Lung (tissue), 11 donors: ENCODE measurements at regions not wholly inside any gene's neighbourhood (a gene's known extent, or its start where the extent isn't known, plus 50 kb on each side); places are given as distances from the start of the nearest gene placed in this dataset.

Source experiments
- ATAC-seq: fragments of 200-7000 bp; cut with Tn5 transposase; one replicate; pipeline ENCODE4 v1.9.1; 2020; ENCODE audit warnings: moderate number of reproducible peaks; ENCODE audit not compliant: insufficient read depth, low FRiP score
- DNase-seq, 3 donors: peaks; one replicate each; pipeline ENCODE4 v3.0.0-alpha.2; 2013 to 2017
- H3K27ac ChIP-seq, 2 donors: one replicate each; pipeline ENCODE4 v1.5.1; 2013; ENCODE audit warnings: mild to moderate bottlenecking in 2 of 2, moderate library complexity in 2 of 2, control low read depth in 1 of 2, inconsistent platforms in 1 of 2, low read depth in 1 of 2, low read length in 1 of 2
- H3K27me3 ChIP-seq, 3 donors: one replicate each; pipeline ENCODE4 v1.5.1; 2013; ENCODE audit warnings: low read length in 2 of 3; ENCODE audit not compliant: control insufficient read depth in 3 of 3, insufficient read depth in 3 of 3
- H3K36me3 ChIP-seq, 4 donors: one replicate each; pipeline ENCODE4 v1.5.1; 2013; ENCODE audit warnings: low read length in 4 of 4, mild to moderate bottlenecking in 1 of 4, moderate library complexity in 1 of 4; ENCODE audit not compliant: control insufficient read depth in 4 of 4, insufficient read depth in 4 of 4
- H3K4me1 ChIP-seq, 5 donors: one replicate each; pipeline ENCODE4 v1.5.1; 2013; ENCODE audit warnings: low read length in 5 of 5, mild to moderate bottlenecking in 2 of 5, moderate library complexity in 1 of 5; ENCODE audit not compliant: control insufficient read depth in 5 of 5, insufficient read depth in 5 of 5
- H3K4me3 ChIP-seq: one replicate; pipeline ENCODE4 v1.5.1; 2013; ENCODE audit warnings: mild to moderate bottlenecking, control low read depth, moderate library complexity
- H3K9ac ChIP-seq, 2 donors: one replicate each; pipeline ENCODE4 v1.5.1; 2013; ENCODE audit warnings: low read length in 2 of 2, control low read depth in 1 of 2; ENCODE audit not compliant: insufficient read depth in 1 of 2
- H3K9me3 ChIP-seq, 4 donors: one replicate each; pipeline ENCODE4 v1.5.1; 2013; ENCODE audit warnings: low read length in 3 of 4, mild to moderate bottlenecking in 1 of 4, moderate library complexity in 1 of 4; ENCODE audit not compliant: control insufficient read depth in 4 of 4, insufficient read depth in 3 of 4
- CTCF ChIP-seq: IDR thresholded peaks from 2 replicates; pipeline ENCODE4 v1.5.1; 2012; ENCODE audit warnings: mild to moderate bottlenecking; ENCODE audit errors: control extremely low read depth, extremely low read depth
- WGBS, 2 donors: extraction: QIAGEN DNeasy Blood & Tissue Kit; methylation state at CpG; one replicate each; pipeline ENCODE4 v1.1.7; 2013; 5-methylcytosine and 5-hydroxymethylcytosine counted together
- donor health status: control.
- donor health status: control.
- donor health status: Bipolar disorder and iron deficiency.
- donor health status: healthy.
- donor health status: DM: yes; HTN: yes; CAD: no.

- DNase-seq: peak in 1 of 3 donors; percentile 68
- no peak for TF ChIP-seq CTCF
- H3K4me1 ChIP-seq: peaks cover 0 to 18% (median 1%) of the 10 kb centered on the region in 5 donors
Measured at GRCh38 chr2:128414946-128415778, 96.5 kb upstream of the HS6ST1 start.

GRCh38 chr2:128415779-128416061 lies 97.1 kb upstream of the HS6ST1 start:
- WGBS, 2 donors: 77% methylated on average over 1 of the region's 1 CpG
- TF ChIP-seq CTCF: no peak
- DNase-seq: no peak

More at GRCh38 chr2:128414946-128415778, 96.5 kb upstream of the HS6ST1 start:
- no peak overlapping the region for H3K27ac ChIP-seq
- no peak overlapping the region for H3K9ac ChIP-seq
- 93% methylated on average over 4 of the region's 4 CpGs for whole genome bisulfite sequencing, 2 donors
- no peaks in the 10 kb centered on the region for H3K36me3 ChIP-seq
- no peak overlapping the region for H3K4me3 ChIP-seq
- H3K27me3 ChIP-seq: no peaks in the 10 kb centered on the region
- no peak for ATAC-seq
- H3K9me3 ChIP-seq: peaks cover 0 to 6% (median 0%) of the 10 kb centered on the region in 4 donors

GRCh38 chr2:128416109-128416785 lies 97.6 kb upstream of the HS6ST1 start:
- WGBS, 2 donors: 88 to 89% methylated on average over 9 of the region's 9 CpGs
- Histone ChIP-seq H3K36me3 (no peaks in the 10 kb centered on the region), H3K4me3 (no peak overlapping the region), H3K9ac (no peak overlapping the region), H3K9me3 (peaks cover 0 to 6% (median 0%) of the 10 kb centered on the region in 4 donors), H3K27ac (no peak overlapping the region), H3K4me1 (peaks cover 0 to 18% (median 1%) of the 10 kb centered on the region in 5 donors), H3K27me3 (no peaks in the 10 kb centered on the region)
- ATAC-seq (no peak), DNase-seq (no peak)
- TF ChIP-seq CTCF: no peak

More at GRCh38 chr2:128415779-128416061, 97.1 kb upstream of the HS6ST1 start:
- ATAC-seq: no peak
- peaks cover 0 to 18% (median 1%) of the 10 kb centered on the region in 5 donors for H3K4me1 ChIP-seq
- no peaks in the 10 kb centered on the region for H3K27me3 ChIP-seq
- H3K4me3 ChIP-seq: no peak overlapping the region
- no peaks in the 10 kb centered on the region for H3K36me3 ChIP-seq
- peaks cover 0 to 6% (median 0%) of the 10 kb centered on the region in 4 donors for H3K9me3 ChIP-seq
- H3K9ac ChIP-seq: no peak overlapping the region
- H3K27ac ChIP-seq: no peak overlapping the region
